K562 (cell line): ENCODE measurements at regions not wholly inside any gene's neighbourhood (a gene's known extent, or its start where the extent isn't known, plus 50 kb on each side); places are given as distances from the start of the nearest gene placed in this dataset.
A peak's percentile ranks its signal among the peaks of the same experiment; 100 is the strongest.

Experiments used
- C11orf30 ChIP-seq: fragments of 450-650 bp; IDR thresholded peaks from 2 replicates; pipeline ENCODE4 v1.6.1; 2016; ENCODE audit warnings: low read depth, mild to moderate bottlenecking
- CGGBP1 ChIP-seq: fragments of 250-450 bp; sonication (Bioruptor Pico); IDR thresholded peaks from 2 replicates; pipeline ENCODE4 v1.9.0; 2021; ENCODE audit warnings: mild to moderate bottlenecking
- CHAMP1 ChIP-seq: fragments of 450-650 bp; IDR thresholded peaks from 2 replicates; pipeline ENCODE4 v1.6.1; 2016; ENCODE audit warnings: mild to moderate bottlenecking
- E2F3 ChIP-seq: fragments of 250-450 bp; sonication (Bioruptor Pico); IDR thresholded peaks from 2 replicates; pipeline ENCODE4 v1.4.0; 2020; ENCODE audit warnings: mild to moderate bottlenecking
- E2F4 ChIP-seq: sonication (generic); formaldehyde crosslinking; IDR thresholded peaks from 2 replicates; pipeline ENCODE4 v1.8.0; 2022; ENCODE audit warnings: mild to moderate bottlenecking, low read depth, missing genetic modification reagents
- ELF4 ChIP-seq: fragments of 450-650 bp; formaldehyde crosslinking; IDR thresholded peaks from 2 replicates; pipeline ENCODE4 v1.4.0; 2022; ENCODE audit warnings: missing genetic modification characterization
- FOXO4 ChIP-seq: fragments of 450-650 bp; formaldehyde crosslinking; IDR thresholded peaks from 2 replicates; pipeline ENCODE4 v1.4.0; 2020; ENCODE audit warnings: mild to moderate bottlenecking, moderate library complexity
- HES1 ChIP-seq: fragments of 450-650 bp; IDR thresholded peaks from 2 replicates; pipeline ENCODE4 v1.6.1; 2016; ENCODE audit warnings: low read depth, mild to moderate bottlenecking, moderate library complexity
- HIVEP1 ChIP-seq: fragments of 250-450 bp; sonication (Bioruptor Pico); IDR thresholded peaks from 2 replicates; pipeline ENCODE4 v1.4.0; 2020; ENCODE audit warnings: mild to moderate bottlenecking
- L3MBTL2 ChIP-seq: fragments of 450-650 bp; IDR thresholded peaks from 2 replicates; pipeline ENCODE4 v1.6.1; 2016; ENCODE audit warnings: mild to moderate bottlenecking, moderate library complexity
- MAX ChIP-seq: sonication (generic); formaldehyde crosslinking; IDR thresholded peaks from 2 replicates; pipeline ENCODE4 v1.9.0; 2022; ENCODE audit warnings: mild to moderate bottlenecking, missing genetic modification reagents
- NBN ChIP-seq: fragments of 450-650 bp; IDR thresholded peaks from 2 replicates; pipeline ENCODE4 v1.6.1; 2016; ENCODE audit warnings: low read depth, mild to moderate bottlenecking
- NCOR1 ChIP-seq: fragments of 450-650 bp; IDR thresholded peaks from 2 replicates; pipeline ENCODE4 v1.6.1; 2016; ENCODE audit warnings: mild to moderate bottlenecking, moderate library complexity
- RFX5 ChIP-seq: IDR thresholded peaks from 2 replicates; pipeline ENCODE4 v1.6.1; 2011; ENCODE audit warnings: low read depth, mild to moderate bottlenecking, improper control_type of control experiment, low read length
- SMAD2 ChIP-seq: fragments of 150-350 bp; IDR thresholded peaks from 2 replicates; pipeline ENCODE4 v1.6.1; 2014; ENCODE audit warnings: low read depth, mild to moderate bottlenecking, low read length
- STAT5A ChIP-seq: IDR thresholded peaks from 2 replicates; pipeline ENCODE4 v1.6.1; 2012; ENCODE audit warnings: low read length, inconsistent platforms, borderline replicate concordance
- TAF7 ChIP-seq: fragments of 450-650 bp; IDR thresholded peaks from 2 replicates; pipeline ENCODE4 v1.6.1; 2016; ENCODE audit warnings: missing genetic modification characterization, missing compliant biosample characterization
- ZC3H11A ChIP-seq: IDR thresholded peaks from 2 replicates; pipeline ENCODE4 v1.6.1; 2012; ENCODE audit warnings: low read depth, low read length, improper control_type of control experiment
- ZFP36 ChIP-seq: fragments of 150-350 bp; IDR thresholded peaks from 2 replicates; pipeline ENCODE4 v1.6.1; 2018; ENCODE audit warnings: low read length, low read depth; ENCODE audit not compliant: partially characterized antibody
- ZFP91 ChIP-seq: sonication (generic); formaldehyde crosslinking; IDR thresholded peaks from 2 replicates; pipeline ENCODE4 v1.8.0; 2022; ENCODE audit warnings: mild to moderate bottlenecking, missing genetic modification reagents
- ZKSCAN3 ChIP-seq: fragments of 250-450 bp; sonication (Bioruptor Pico); IDR thresholded peaks from 2 replicates; pipeline ENCODE4 v1.4.0; 2020
- ZNF140 ChIP-seq: fragments of 250-450 bp; sonication (Bioruptor Pico); IDR thresholded peaks from 2 replicates; pipeline ENCODE4 v1.8.0; 2021; ENCODE audit warnings: moderate library complexity, mild to moderate bottlenecking, inconsistent platforms

GRCh38 chr15:95698230-95698629 is 632.3 kb upstream of the NR2F2 start (continued):
- TF ChIP-seq ZFP91 (no peak), ZNF140 (CRISPR knock-in tag) (no peak), HIVEP1 (CRISPR knock-in tag) (no peak), CHAMP1 (peak; percentile 83), FOXO4 (no peak), E2F3 (CRISPR knock-in tag) (no peak), ZKSCAN3 (CRISPR knock-in tag) (no peak), MAX (CRISPR knock-in tag) (no peak), ZC3H11A (no peak), SMAD2 (no peak), NCOR1 (peak; percentile 70), ZFP36 (no peak), TAF7 (tag) (no peak), STAT5A (no peak), C11orf30 (no peak), NBN (no peak), RFX5 (no peak), ELF4 (CRISPR knock-in tag) (no peak), HES1 (peak; percentile 28; the same call in 1 of the 2 replicates), L3MBTL2 (no peak), CGGBP1 (CRISPR knock-in tag) (no peak), E2F4 (CRISPR knock-in tag) (no peak)
